ENCODE measurements at regions not wholly inside any gene's neighbourhood (a gene's known extent, or its start where the extent isn't known, plus 50 kb on each side); places are given as distances from the start of the nearest gene placed in this dataset.
A peak's percentile ranks its signal among the peaks of the same experiment; 100 is the strongest.
"Not testable (repeated sequence)": the region's sequence is repeated elsewhere in the genome, so short reads cannot be mapped to it uniquely, and the experiment has no call there.

GRCh38 chr1:221997012-221997411 is 255.1 kb upstream of the DUSP10 start:
- not testable (repeated sequence) for ATAC-seq (replicated peaks); H3K27ac Mint-ChIP-seq; DNase-seq; H3K9me3 Mint-ChIP-seq; H3K4me3 Mint-ChIP-seq; H3K27me3 Mint-ChIP-seq; H3K36me3 Mint-ChIP-seq
- H3K4me1 Mint-ChIP-seq, result peaks cover 26 to 33% of the 10 kb centered on the region in 2 donors

- no peaks in the 10 kb centered on the region for H3K27me3 Mint-ChIP-seq
- H3K9me3 Mint-ChIP-seq, result peaks cover 2 to 3% of the 10 kb centered on the region in 2 donors
- DNase-seq, result no peak
- H3K27ac Mint-ChIP-seq, result no peak overlapping the region
- H3K4me3 Mint-ChIP-seq, result no peak overlapping the region
- peaks cover 32 to 36% of the 10 kb centered on the region in 2 donors for H3K4me1 Mint-ChIP-seq
- peak in 1 of 2 donors; percentile 3 for ATAC-seq (replicated peaks)
- peaks cover 2 to 5% of the 10 kb centered on the region in 2 donors for H3K36me3 Mint-ChIP-seq
Measured at GRCh38 chr1:221994939-221995338, 253.1 kb upstream of the DUSP10 start.

- peaks cover 2 to 3% of the 10 kb centered on the region in 2 donors for H3K9me3 Mint-ChIP-seq
- peak overlapping the region in 1 of 2 donors; percentile 47 for H3K4me3 Mint-ChIP-seq
- H3K27me3 Mint-ChIP-seq, result no peaks in the 10 kb centered on the region
- H3K4me1 Mint-ChIP-seq, result peaks cover 34 to 36% of the 10 kb centered on the region in 2 donors
- ATAC-seq (replicated peaks) (peak; percentile 94 to 96), DNase-seq (peak; percentile 41)
- H3K36me3 Mint-ChIP-seq, result peaks cover 2 to 5% of the 10 kb centered on the region in 2 donors
- H3K27ac Mint-ChIP-seq, result peak overlapping the region; percentile 85
Measured at GRCh38 chr1:221994274-221994698, 252.4 kb upstream of the DUSP10 start.

GRCh38 chr1:221993444-221993948 is 251.6 kb upstream of the DUSP10 start:
- Mint-ChIP-seq H3K27ac (no peak overlapping the region), H3K4me1 (peaks cover 32 to 36% of the 10 kb centered on the region in 2 donors)

GRCh38 chr1:221992427-221992826 is 250.5 kb upstream of the DUSP10 start:
- H3K27me3 Mint-ChIP-seq, result no peaks in the 10 kb centered on the region
- peaks cover 2 to 3% of the 10 kb centered on the region in 2 donors for H3K9me3 Mint-ChIP-seq
- H3K4me3 Mint-ChIP-seq, result no peak overlapping the region
- ATAC-seq (replicated peaks), result peak; percentile 36 to 51
- H3K36me3 Mint-ChIP-seq, result peaks cover 0 to 5% of the 10 kb centered on the region in 2 donors
- H3K4me1 Mint-ChIP-seq, result peaks cover 31 to 36% of the 10 kb centered on the region in 2 donors
- DNase-seq, result no peak
- no peak overlapping the region for H3K27ac Mint-ChIP-seq

More at GRCh38 chr1:221993444-221993948, 251.6 kb upstream of the DUSP10 start:
- H3K9me3 Mint-ChIP-seq, result peaks cover 2 to 3% of the 10 kb centered on the region in 2 donors
- ATAC-seq (replicated peaks), result no peak
- DNase-seq, result no peak
- H3K27me3 Mint-ChIP-seq, result no peaks in the 10 kb centered on the region
- peaks cover 1 to 5% of the 10 kb centered on the region in 2 donors for H3K36me3 Mint-ChIP-seq
- no peak overlapping the region for H3K4me3 Mint-ChIP-seq

- Mint-ChIP-seq H3K9me3 (peaks cover 2 to 3% of the 10 kb centered on the region in 2 donors), H3K36me3 (peaks cover 0 to 5% of the 10 kb centered on the region in 2 donors), H3K4me1 (peaks cover 31 to 36% of the 10 kb centered on the region in 2 donors), H3K4me3 (no peak overlapping the region), H3K27me3 (no peaks in the 10 kb centered on the region), H3K27ac (no peak overlapping the region)
- ATAC-seq (replicated peaks) (no peak), DNase-seq (no peak)
Measured at GRCh38 chr1:221991221-221991620, 249.3 kb upstream of the DUSP10 start.

- DNase-seq, result no peak
- Mint-ChIP-seq H3K27ac (no peak overlapping the region), H3K27me3 (no peaks in the 10 kb centered on the region)
Measured at GRCh38 chr1:221989741-221990140, 247.9 kb upstream of the DUSP10 start.

GRCh38 chr1:221988829-221989228 is 246.9 kb upstream of the DUSP10 start:
- peaks cover 0 to under 1% of the 10 kb centered on the region in 2 donors for H3K27me3 Mint-ChIP-seq
- H3K4me3 Mint-ChIP-seq, result no peak overlapping the region
- DNase-seq (no peak), ATAC-seq (replicated peaks) (no peak)
- H3K27ac Mint-ChIP-seq, result no peak overlapping the region
- peaks cover 17 to 18% of the 10 kb centered on the region in 2 donors for H3K4me1 Mint-ChIP-seq
- peaks cover 2 to 3% of the 10 kb centered on the region in 2 donors for H3K9me3 Mint-ChIP-seq
- peaks cover 0 to 5% of the 10 kb centered on the region in 2 donors for H3K36me3 Mint-ChIP-seq

More at GRCh38 chr1:221989741-221990140, 247.9 kb upstream of the DUSP10 start:
- no peak overlapping the region for H3K4me3 Mint-ChIP-seq
- H3K9me3 Mint-ChIP-seq, result peaks cover 2 to 3% of the 10 kb centered on the region in 2 donors
- H3K36me3 Mint-ChIP-seq, result peaks cover 0 to 5% of the 10 kb centered on the region in 2 donors
- peaks cover 26% of the 10 kb centered on the region in 2 donors for H3K4me1 Mint-ChIP-seq
- no peak for ATAC-seq (replicated peaks)

GRCh38 chr1:221987860-221988520 is 246.1 kb upstream of the DUSP10 start:
- ATAC-seq (replicated peaks) (no peak), DNase-seq (no peak)
- Mint-ChIP-seq H3K4me3 (no peak overlapping the region), H3K9me3 (peaks cover 0 to 2% of the 10 kb centered on the region in 2 donors), H3K27ac (no peak overlapping the region), H3K36me3 (peaks cover 0 to 4% of the 10 kb centered on the region in 2 donors), H3K4me1 (peaks cover 12 to 14% of the 10 kb centered on the region in 2 donors), H3K27me3 (peaks cover 5 to 8% of the 10 kb centered on the region in 2 donors)

- Mint-ChIP-seq H3K9me3 (no peaks in the 10 kb centered on the region), H3K4me3 (no peak overlapping the region), H3K4me1 (peaks cover 4 to 5% of the 10 kb centered on the region in 2 donors), H3K27ac (no peak overlapping the region), H3K27me3 (peaks cover 5 to 8% of the 10 kb centered on the region in 2 donors), H3K36me3 (no peaks in the 10 kb centered on the region)
- DNase-seq (no peak), ATAC-seq (replicated peaks) (no peak)
Measured at GRCh38 chr1:221983444-221983843, 241.6 kb upstream of the DUSP10 start.

- no peaks in the 10 kb centered on the region for H3K36me3 Mint-ChIP-seq
- H3K9me3 Mint-ChIP-seq, result no peaks in the 10 kb centered on the region
- no peak overlapping the region for H3K27ac Mint-ChIP-seq
- no peak overlapping the region for H3K4me3 Mint-ChIP-seq
- ATAC-seq (replicated peaks), result no peak
- no peak for DNase-seq
- H3K4me1 Mint-ChIP-seq, result peaks cover 4 to 5% of the 10 kb centered on the region in 2 donors
- peaks cover 5 to 8% of the 10 kb centered on the region in 2 donors for H3K27me3 Mint-ChIP-seq
Measured at GRCh38 chr1:221981461-221981860, 239.6 kb upstream of the DUSP10 start.

- no peak for ATAC-seq (replicated peaks)
- H3K27ac Mint-ChIP-seq, result no peak overlapping the region
- H3K4me3 Mint-ChIP-seq, result no peak overlapping the region
- H3K27me3 Mint-ChIP-seq, result peaks cover 5 to 8% of the 10 kb centered on the region in 2 donors
- peaks cover 4 to 5% of the 10 kb centered on the region in 2 donors for H3K4me1 Mint-ChIP-seq
- no peak for DNase-seq
- no peaks in the 10 kb centered on the region for H3K9me3 Mint-ChIP-seq
- no peaks in the 10 kb centered on the region for H3K36me3 Mint-ChIP-seq
Measured at GRCh38 chr1:221979444-221980032, 237.6 kb upstream of the DUSP10 start.

GRCh38 chr1:221978631-221979334 is 236.9 kb upstream of the DUSP10 start:
- not testable (repeated sequence) for H3K36me3 Mint-ChIP-seq; H3K4me1 Mint-ChIP-seq; H3K27ac Mint-ChIP-seq; ATAC-seq (replicated peaks); H3K27me3 Mint-ChIP-seq; H3K4me3 Mint-ChIP-seq; H3K9me3 Mint-ChIP-seq; DNase-seq

- not testable (repeated sequence) for H3K4me1 Mint-ChIP-seq; DNase-seq; H3K4me3 Mint-ChIP-seq; H3K9me3 Mint-ChIP-seq; H3K27me3 Mint-ChIP-seq; H3K36me3 Mint-ChIP-seq; H3K27ac Mint-ChIP-seq; ATAC-seq (replicated peaks)
Measured at GRCh38 chr1:221973787-221974186, 231.9 kb upstream of the DUSP10 start.
